SK-N-SH (cell line): ENCODE measurements at regions not wholly inside any gene's neighbourhood (a gene's known extent, or its start where the extent isn't known, plus 50 kb on each side); places are given as distances from the start of the nearest gene placed in this dataset.

ENCODE experiments used
- ELF1 ChIP-seq: IDR thresholded peaks from 2 replicates; pipeline ENCODE4 v1.4.0; 2012
- EP300 ChIP-seq, 2 experiments: IDR thresholded peaks; 2 replicates each; pipeline versions ENCODE4 v1.4.0 to v1.6.1; 2012; ENCODE audit warnings: borderline replicate concordance in 1 of 2, low read depth in 1 of 2, low read length in 1 of 2
- GABPA ChIP-seq: IDR thresholded peaks from 2 replicates; pipeline ENCODE4 v1.4.0; 2012; ENCODE audit warnings: low read depth, mild to moderate bottlenecking
- POLR2AphosphoS5 ChIP-seq: IDR thresholded peaks from 2 replicates; pipeline ENCODE4 v1.6.1; 2012; ENCODE audit warnings: low read depth, low read length
- RAD21 ChIP-seq: IDR thresholded peaks from 2 replicates; pipeline ENCODE4 v1.6.1; 2012; ENCODE audit warnings: mild to moderate bottlenecking, low read length
- SMC3 ChIP-seq: IDR thresholded peaks from 2 replicates; pipeline ENCODE4 v1.6.1; 2012; ENCODE audit warnings: low read depth, low read length, improper control_type of control experiment
- TAF1 ChIP-seq: IDR thresholded peaks from 2 replicates; pipeline ENCODE4 v1.6.1; 2012; ENCODE audit warnings: low read depth, mild to moderate bottlenecking, low read length, moderate library complexity, borderline replicate concordance
- YY1 ChIP-seq: IDR thresholded peaks from 2 replicates; pipeline ENCODE4 v1.4.0; 2012; ENCODE audit warnings: low read depth, mild to moderate bottlenecking
- TF ChIP-seq, protein P1 (sequence below): fragments of 200-600 bp; sonication (generic); IDR thresholded peaks from 2 replicates; pipeline ENCODE4 v1.6.1; 2017; ENCODE audit warnings: antibody characterized with exemption, mild to moderate bottlenecking, moderate library complexity
- TF ChIP-seq, protein P2 (sequence below): IDR thresholded peaks from 2 replicates; pipeline ENCODE4 v1.4.0; 2012; ENCODE audit warnings: low read depth

- TF ChIP-seq YY1 (no peak), TAF1 (no peak), POLR2AphosphoS5 (no peak), GABPA (no peak), EP300 (IDR thresholded peaks at IDR 0.05; ENCODE audit: borderline replicate concordance in 1 of 2, low read depth in 1 of 2, low read length in 1 of 2) (no peak), RAD21 (no peak), ELF1 (no peak), SMC3 (no peak)
- TF ChIP-seq, protein P1, sequence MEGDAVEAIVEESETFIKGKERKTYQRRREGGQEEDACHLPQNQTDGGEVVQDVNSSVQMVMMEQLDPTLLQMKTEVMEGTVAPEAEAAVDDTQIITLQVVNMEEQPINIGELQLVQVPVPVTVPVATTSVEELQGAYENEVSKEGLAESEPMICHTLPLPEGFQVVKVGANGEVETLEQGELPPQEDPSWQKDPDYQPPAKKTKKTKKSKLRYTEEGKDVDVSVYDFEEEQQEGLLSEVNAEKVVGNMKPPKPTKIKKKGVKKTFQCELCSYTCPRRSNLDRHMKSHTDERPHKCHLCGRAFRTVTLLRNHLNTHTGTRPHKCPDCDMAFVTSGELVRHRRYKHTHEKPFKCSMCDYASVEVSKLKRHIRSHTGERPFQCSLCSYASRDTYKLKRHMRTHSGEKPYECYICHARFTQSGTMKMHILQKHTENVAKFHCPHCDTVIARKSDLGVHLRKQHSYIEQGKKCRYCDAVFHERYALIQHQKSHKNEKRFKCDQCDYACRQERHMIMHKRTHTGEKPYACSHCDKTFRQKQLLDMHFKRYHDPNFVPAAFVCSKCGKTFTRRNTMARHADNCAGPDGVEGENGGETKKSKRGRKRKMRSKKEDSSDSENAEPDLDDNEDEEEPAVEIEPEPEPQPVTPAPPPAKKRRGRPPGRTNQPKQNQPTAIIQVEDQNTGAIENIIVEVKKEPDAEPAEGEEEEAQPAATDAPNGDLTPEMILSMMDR = no peak
- TF ChIP-seq, protein P2, sequence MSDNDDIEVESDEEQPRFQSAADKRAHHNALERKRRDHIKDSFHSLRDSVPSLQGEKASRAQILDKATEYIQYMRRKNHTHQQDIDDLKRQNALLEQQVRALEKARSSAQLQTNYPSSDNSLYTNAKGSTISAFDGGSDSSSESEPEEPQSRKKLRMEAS = no peak
Measured at GRCh38 chr1:209412036-209412435, 171.5 kb upstream of the CAMK1G start.
